Kidney epithelial cell (primary cell): ENCODE measurements at regions not wholly inside any gene's neighbourhood (a gene's known extent, or its start where the extent isn't known, plus 50 kb on each side); places are given as distances from the start of the nearest gene placed in this dataset.
"Not testable (repeated sequence)": the region's sequence is repeated elsewhere in the genome, so short reads cannot be mapped to it uniquely, and the experiment has no call there.

Experiments used
- DNase-seq: peaks from one replicate; pipeline ENCODE4 v3.0.0-alpha.2; 2010; ENCODE audit warnings: low read depth
- H3K27me3 ChIP-seq: 2 replicates; pipeline ENCODE4 v1.6.0; 2011; ENCODE audit warnings: low read length; ENCODE audit not compliant: control insufficient read depth, insufficient read depth
- H3K36me3 ChIP-seq: 2 replicates; pipeline ENCODE4 v1.5.1; 2011; ENCODE audit warnings: low read length; ENCODE audit not compliant: control insufficient read depth, insufficient read depth
- H3K4me3 ChIP-seq: 2 replicates; pipeline ENCODE4 v1.5.1; 2011; ENCODE audit warnings: low read depth, mild to moderate bottlenecking, control low read depth, low read length
- CTCF ChIP-seq: IDR thresholded peaks from 2 replicates; pipeline ENCODE4 v1.5.1; 2011; ENCODE audit warnings: mild to moderate bottlenecking, moderate library complexity, low read length, control low read depth, inconsistent platforms; ENCODE audit not compliant: insufficient read depth, poor library complexity, severe bottlenecking

GRCh38 chr21:35593000-35593502 lies 467.3 kb downstream of the SETD4 start:
- Histone ChIP-seq H3K4me3 (no peak overlapping the region), H3K36me3 (no peaks in the 10 kb centered on the region), H3K27me3 (no peaks in the 10 kb centered on the region)
- no peak for TF ChIP-seq CTCF
- no peak for DNase-seq

DNA sequence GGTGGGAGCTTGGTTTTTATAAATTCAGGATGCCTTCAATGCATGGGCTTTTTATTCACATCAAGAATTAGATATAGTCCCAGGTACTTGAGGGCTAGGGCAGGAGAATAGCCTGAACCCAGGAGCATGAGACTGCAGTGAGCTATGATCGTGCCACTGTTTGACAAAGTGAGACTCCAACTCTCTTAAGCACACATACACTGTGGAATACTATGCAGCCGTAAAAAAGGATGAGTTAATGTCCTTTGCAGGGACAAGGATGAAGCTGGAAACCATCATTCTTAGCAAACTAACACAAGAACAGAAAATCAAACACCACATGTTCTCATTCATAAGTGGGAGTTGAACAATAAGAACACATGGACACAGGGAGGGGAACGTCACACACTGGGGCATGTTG lies 470.0 kb downstream of the SETD4 start:
- not testable (repeated sequence) for H3K36me3 ChIP-seq, H3K27me3 ChIP-seq, H3K4me3 ChIP-seq, DNase-seq

- Histone ChIP-seq H3K4me3 (no peak overlapping the region), H3K27me3 (no peaks in the 10 kb centered on the region), H3K36me3 (no peaks in the 10 kb centered on the region)
- TF ChIP-seq CTCF = no peak
- no peak for DNase-seq
Observed at GRCh38 chr21:35587841-35588380, 472.4 kb downstream of the SETD4 start.

GRCh38 chr21:35586305-35586704 lies 474.0 kb downstream of the SETD4 start:
- no peak for DNase-seq
- no peaks in the 10 kb centered on the region for H3K36me3 ChIP-seq
- no peaks in the 10 kb centered on the region for H3K27me3 ChIP-seq
- H3K4me3 ChIP-seq = no peak overlapping the region
- no peak for TF ChIP-seq CTCF

DNA sequence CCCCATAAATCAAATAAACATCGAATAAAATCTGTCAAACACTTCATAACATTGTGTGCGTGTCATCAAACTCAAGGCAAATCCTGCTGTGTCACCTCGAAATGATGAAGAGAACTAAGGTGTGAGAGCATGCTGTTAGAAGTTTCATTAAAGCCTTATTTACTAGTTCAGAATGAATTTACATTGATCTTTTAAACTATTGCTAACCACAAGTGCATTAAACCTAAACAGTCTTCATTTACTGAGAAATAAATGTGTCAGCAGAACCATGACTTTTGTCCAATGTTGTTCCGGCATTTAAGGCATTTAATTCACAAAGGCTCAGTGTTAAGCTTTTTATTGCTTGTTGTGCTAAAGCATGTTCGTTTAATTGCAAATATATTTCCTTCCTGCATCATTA lies 474.4 kb downstream of the SETD4 start:
- no peaks in the 10 kb centered on the region for H3K36me3 ChIP-seq
- no peak for TF ChIP-seq CTCF
- DNase-seq = no peak
- no peaks in the 10 kb centered on the region for H3K27me3 ChIP-seq
- H3K4me3 ChIP-seq = no peak overlapping the region

GRCh38 chr21:35585155-35585554 lies 475.2 kb downstream of the SETD4 start:
- Histone ChIP-seq H3K27me3 (no peaks in the 10 kb centered on the region), H3K4me3 (no peak overlapping the region), H3K36me3 (no peaks in the 10 kb centered on the region)
- no peak for DNase-seq
- TF ChIP-seq CTCF = no peak
